A172 (cell line): ENCODE measurements at regions not wholly inside any gene's neighbourhood (a gene's known extent, or its start where the extent isn't known, plus 50 kb on each side); places are given as distances from the start of the nearest gene placed in this dataset.
"Not testable (repeated sequence)": the region's sequence is repeated elsewhere in the genome, so short reads cannot be mapped to it uniquely, and the experiment has no call there.

ENCODE experiments used
- DNase-seq: peaks from one replicate; pipeline ENCODE4 v3.0.0-alpha.2; 2015; ENCODE audit warnings: low spot score

DNA sequence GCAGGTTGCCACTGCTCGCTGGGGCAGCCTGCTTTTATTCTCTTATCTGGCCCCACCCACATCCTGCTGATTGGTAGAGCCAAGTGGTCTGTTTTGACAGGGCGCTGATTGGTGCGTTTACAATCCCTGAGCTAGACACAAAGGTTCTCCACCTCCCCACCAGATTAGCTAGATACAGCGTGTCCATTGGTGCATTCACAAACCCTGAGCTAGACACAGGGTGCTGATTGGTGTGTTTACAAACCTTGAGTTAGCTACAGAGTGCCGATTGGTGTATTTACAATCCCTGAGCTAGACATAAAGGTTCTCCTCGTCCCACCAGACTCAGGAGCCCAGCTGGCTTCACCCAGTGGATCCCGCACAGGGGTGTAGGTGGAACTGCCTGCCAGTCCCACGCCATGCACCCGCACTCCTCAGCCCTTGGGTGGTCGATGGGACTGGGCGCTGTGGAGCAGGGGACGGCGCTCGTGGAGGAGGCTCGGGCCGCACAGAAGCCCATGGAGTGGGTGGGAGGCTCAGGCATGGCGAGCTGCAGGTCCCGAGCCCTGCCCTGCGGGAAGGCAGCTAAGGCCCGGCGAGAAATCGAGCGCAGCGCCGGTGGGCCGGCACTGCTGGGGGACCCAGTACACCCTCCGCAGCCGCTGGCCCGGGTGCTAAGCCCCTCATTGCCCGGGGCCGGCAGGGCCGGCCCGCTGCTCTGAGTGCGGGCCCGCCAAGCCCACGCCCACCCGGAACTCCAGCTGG is 1526.2 kb downstream of the SI start:
- not testable (repeated sequence) for DNase-seq

- DNase-seq = no peak
Observed at GRCh38 chr3:163548015-163548414, 1530.3 kb downstream of the SI start.

- DNase-seq = no peak
Observed at GRCh38 chr3:163547014-163547685, 1531.1 kb downstream of the SI start.

DNA sequence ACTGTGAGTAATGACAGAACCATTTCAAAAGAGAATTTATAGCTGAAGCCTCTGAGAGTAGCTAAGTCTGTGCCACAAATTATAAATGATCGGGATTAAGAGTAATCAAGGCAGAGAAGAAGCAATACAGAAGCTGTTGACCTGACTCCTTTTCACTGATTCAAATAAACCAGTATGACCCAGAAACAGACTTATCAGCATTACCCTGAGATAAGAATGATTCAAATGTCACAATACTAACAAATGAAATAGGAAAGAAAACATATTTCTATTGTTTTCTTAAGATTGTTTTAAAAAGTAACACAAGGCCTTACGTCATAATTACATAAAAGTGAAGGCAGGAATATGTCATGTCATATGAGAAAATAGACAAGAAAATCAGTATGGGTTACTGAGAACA is 1534.6 kb downstream of the SI start:
- peak; percentile 19 for DNase-seq

DNA sequence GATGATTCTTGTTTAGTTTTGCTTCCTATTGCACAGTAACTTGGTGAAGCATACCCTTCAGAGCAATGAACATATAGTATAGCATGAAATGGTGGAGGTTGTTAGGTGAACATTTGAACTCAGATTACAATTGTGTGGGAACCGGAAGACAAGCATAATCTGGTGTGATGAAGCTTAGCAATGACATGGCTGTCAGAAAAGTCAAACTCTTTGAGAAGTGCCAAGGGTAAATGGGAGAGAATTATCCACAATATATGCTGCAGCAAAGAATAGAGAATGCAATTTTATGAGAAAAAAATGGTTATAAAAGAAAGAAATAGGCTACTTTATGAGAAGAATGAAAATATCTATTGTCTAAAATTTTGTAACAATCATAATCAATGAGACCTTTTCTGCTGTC is 1536.7 kb downstream of the SI start:
- DNase-seq = no peak

- no peak for DNase-seq
Observed at GRCh38 chr3:163538387-163538786, 1539.9 kb downstream of the SI start.

GRCh38 chr3:163533381-163533780 is 1544.9 kb downstream of the SI start:
- DNase-seq = no peak

DNA sequence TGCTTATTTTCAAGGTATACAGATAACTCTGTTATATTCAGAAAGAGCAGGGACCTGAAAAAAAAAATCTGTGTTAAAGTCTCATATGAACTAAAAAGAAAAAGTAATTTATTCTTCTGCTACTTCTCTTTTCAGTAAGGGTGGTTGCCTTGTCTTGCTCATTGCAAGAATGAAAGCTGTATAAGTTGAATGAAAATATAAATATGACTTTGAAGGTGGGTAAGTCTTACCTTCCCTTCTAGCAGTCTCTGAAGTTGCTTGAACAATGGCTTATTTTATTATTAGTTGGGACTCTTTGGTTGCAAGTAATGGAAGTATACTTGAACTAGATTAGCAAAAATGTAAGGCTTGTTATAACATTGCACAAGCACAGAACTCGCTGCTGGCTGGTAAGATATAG is 1554.9 kb downstream of the SI start:
- DNase-seq = no peak

DNA sequence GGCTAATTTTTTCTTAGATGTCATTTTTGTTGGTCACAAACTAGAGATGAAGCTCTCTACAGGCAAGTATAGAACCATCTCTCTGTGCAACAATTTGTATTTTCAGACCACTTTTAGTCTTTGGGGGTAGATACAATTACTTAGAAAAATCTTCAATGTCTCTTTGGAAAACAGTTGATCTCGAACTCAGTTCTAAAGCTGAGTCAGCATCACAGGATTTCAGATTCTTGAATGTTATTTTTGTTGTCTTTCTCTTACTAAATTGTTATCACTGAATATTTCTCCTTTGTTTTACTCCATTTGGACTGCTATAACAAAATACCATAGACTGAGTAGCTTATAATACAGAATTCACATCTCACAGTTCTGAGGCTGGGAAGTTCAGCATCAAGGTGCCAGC is 1557.0 kb downstream of the SI start:
- DNase-seq = no peak

- DNase-seq = no peak
Observed at GRCh38 chr3:163518065-163518464, 1560.2 kb downstream of the SI start.

DNA sequence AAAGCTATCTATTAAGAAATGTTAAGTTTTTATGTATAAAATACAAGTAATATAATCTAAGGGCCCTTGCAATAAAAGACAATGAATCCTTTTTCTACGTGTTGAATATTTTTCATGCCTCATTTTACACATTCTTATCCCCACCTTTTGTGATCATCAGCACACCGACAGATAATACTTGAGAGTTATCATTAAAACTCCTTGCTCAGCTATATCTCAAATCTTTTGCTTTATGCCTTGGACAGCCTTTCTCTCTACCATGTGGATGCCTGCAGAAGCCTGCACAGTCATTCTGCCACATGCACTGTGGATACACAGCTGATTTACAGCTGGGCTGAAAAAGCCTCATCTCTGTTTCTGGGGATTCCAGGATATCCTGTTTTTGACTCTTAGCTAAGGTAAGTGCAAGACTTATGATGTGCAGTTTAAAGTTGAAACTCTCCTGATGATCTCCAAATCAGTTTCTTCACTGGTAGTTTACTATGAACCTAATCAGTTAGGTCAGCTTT is 1565.1 kb downstream of the SI start:
- no peak for DNase-seq

DNA sequence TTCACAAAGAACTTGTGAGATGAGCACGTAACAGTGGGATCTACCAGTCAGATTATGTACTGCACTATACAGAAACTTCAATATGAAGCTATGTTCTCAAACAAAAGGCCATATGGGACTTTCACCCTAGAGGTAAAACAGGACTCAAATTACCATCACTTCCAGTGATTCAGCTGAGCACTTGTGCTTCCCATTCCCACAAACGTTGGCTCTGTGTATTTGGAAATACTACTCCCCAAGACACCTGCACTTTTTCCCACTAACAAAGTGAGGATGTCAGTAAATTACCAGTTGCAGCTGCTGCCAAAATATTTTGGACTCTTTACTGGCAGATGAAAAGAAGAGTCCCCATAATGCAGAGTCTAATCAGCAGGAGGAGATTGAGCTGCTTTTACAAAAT is 1570.1 kb downstream of the SI start:
- no peak for DNase-seq

- DNase-seq = no peak
Observed at GRCh38 chr3:163504974-163505373, 1573.3 kb downstream of the SI start.

GRCh38 chr3:163499736-163500219 is 1578.5 kb downstream of the SI start:
- DNase-seq = not testable (repeated sequence)

- DNase-seq = not testable (repeated sequence)
Observed at GRCh38 chr3:163498842-163499735, 1579.2 kb downstream of the SI start.

- DNase-seq = no peak
Observed at GRCh38 chr3:163491714-163492113, 1586.6 kb downstream of the SI start.

DNA sequence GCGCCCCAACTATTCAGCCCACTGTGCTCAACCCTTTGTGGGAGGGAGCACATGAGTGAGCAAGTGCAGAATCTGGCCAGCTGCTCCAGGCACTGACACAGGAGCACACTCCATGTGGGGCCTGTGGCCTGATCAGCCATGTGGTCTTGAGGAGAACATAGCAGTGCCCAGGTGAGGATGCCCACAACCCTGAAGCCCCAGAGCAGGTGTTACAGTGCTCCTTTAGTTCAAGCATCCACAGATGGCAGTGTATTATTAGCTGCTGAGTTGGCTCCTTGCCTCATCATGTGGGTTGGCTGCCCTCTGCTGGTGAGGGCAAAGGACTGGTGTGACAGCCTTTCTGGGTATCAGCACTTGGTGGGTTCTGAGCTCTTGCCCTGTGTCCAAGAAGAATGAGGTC is 1588.2 kb downstream of the SI start:
- peak; percentile 39 for DNase-seq

DNA sequence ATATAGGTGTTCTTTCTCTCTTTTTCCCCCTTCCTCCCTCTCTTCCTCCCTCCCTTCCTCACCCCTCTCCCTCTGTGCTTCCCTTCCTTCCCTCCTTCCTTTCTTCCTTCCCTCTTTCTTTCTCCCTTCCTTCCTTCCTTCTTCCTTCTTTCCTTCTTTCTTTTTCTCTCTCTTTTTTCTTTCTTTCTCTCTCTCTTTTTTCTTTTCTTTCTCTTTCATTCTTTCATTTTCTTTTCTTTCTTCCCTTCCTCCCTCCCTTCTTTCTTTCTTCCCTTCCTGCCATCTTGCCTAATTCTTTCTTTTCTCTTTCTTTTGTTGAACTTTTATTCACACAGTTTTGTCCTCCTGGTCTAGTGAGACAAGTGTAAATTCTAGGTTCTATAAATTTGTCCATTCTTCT is 1595.6 kb downstream of the SI start:
- no peak for DNase-seq

- DNase-seq = peak; percentile 12
Observed at GRCh38 chr3:163481738-163482137, 1596.6 kb downstream of the SI start.

DNA sequence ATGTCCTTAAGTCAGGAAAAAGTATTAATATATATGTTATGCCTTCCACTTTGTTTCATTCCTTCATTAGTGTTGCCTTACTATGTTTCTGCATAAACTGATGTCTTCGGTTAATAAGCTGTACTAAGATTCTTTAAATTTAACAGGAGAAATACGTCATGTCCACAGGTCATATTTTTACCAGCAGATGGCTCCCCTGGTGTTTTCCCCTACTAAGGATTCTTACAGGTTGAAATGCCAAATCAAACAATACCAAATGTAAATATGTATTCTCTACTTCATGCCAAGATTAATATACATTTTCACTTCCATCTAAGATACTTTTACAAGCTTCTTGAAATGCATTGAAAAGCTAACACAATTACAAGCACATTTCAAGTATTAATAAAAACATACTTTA is 1602.1 kb downstream of the SI start:
- peak; percentile 20 for DNase-seq

DNA sequence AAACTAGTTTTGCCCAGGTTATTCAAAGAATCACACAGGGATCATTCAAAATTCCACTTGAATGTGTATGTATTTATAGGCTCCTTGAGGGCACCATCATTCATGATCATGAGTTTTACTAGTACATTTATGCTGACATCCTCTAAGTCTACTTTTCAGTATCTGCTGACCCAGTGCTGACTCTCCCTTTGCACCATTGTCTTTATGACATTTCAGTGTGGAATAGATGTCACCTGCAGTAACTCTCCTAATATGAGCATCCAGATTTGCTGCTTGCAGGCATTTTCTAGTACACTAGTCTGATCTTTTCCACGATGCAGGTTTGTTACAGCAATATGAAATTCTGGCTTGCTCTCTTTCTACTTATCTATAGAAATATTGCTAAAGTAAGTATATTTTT is 1603.5 kb downstream of the SI start:
- no peak for DNase-seq
